ENCODE measurements at regions not wholly inside any gene's neighbourhood (a gene's known extent, or its start where the extent isn't known, plus 50 kb on each side); places are given as distances from the start of the nearest gene placed in this dataset.

- TF ChIP-seq MAX (IDR thresholded peaks at IDR 0.05; ENCODE audit: insufficient read depth, insufficient read length): no peak
- TF ChIP-seq CTCF (IDR thresholded peaks at IDR 0.05; ENCODE audit: extremely low read depth in 1 of 2, insufficient read depth in 1 of 2, low read depth in 1 of 2, low read length in 2 of 2): no peak
- no peak for TF ChIP-seq POLR2A (IDR thresholded peaks at IDR 0.05; ENCODE audit: low read depth, low read length)
- TF ChIP-seq POLR2AphosphoS5 (IDR thresholded peaks at IDR 0.05; ENCODE audit: insufficient read depth, low read depth, low read length): no peak
Observed at GRCh38 chr2:64753399-64753798, 99.7 kb upstream of the SERTAD2 start.

Data from endothelial cell of umbilical vein (primary cell).